GM12864 (cell line): ENCODE measurements at regions not wholly inside any gene's neighbourhood (a gene's known extent, or its start where the extent isn't known, plus 50 kb on each side); places are given as distances from the start of the nearest gene placed in this dataset.

Source experiments
- DNase-seq: peaks from one replicate; pipeline ENCODE4 v3.0.0-alpha.2; 2011; ENCODE audit warnings: low read depth
- H3K4me3 ChIP-seq: 2 replicates; pipeline ENCODE4 v1.5.1; 2011; ENCODE audit warnings: mild to moderate bottlenecking, low read depth, low read length, control low read depth
- CTCF ChIP-seq: IDR thresholded peaks from 2 replicates; pipeline ENCODE4 v1.5.1; 2011; ENCODE audit warnings: low read depth, mild to moderate bottlenecking, moderate library complexity, low read length, control low read depth, inconsistent platforms; ENCODE audit errors: missing control alignments

DNA sequence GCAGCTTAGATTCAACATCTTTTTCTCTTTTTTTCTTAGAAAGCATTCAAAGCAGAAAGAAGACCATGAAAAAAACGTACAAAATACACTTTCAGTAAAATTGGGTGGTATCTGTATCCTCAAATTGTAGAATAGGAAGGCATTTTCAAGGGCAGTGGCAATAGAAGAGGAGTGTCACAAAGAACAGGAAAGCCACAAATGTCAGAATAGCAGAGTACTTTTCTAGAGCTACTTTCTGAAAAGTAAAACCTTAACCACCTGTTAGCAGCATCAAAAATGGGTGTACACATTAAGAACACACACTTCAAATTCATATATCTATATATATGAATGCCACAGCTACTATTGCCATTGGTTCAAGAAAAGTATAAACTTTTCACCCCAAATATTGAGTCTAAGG, 412.1 kb upstream of the DCN start:
- no peak for DNase-seq
- no peak for TF ChIP-seq CTCF
- H3K4me3 ChIP-seq = no peak overlapping the region

- H3K4me3 ChIP-seq = no peak overlapping the region
- no peak for TF ChIP-seq CTCF
- no peak for DNase-seq
Observed at GRCh38 chr12:91591639-91591987, 409.0 kb upstream of the DCN start.

DNA sequence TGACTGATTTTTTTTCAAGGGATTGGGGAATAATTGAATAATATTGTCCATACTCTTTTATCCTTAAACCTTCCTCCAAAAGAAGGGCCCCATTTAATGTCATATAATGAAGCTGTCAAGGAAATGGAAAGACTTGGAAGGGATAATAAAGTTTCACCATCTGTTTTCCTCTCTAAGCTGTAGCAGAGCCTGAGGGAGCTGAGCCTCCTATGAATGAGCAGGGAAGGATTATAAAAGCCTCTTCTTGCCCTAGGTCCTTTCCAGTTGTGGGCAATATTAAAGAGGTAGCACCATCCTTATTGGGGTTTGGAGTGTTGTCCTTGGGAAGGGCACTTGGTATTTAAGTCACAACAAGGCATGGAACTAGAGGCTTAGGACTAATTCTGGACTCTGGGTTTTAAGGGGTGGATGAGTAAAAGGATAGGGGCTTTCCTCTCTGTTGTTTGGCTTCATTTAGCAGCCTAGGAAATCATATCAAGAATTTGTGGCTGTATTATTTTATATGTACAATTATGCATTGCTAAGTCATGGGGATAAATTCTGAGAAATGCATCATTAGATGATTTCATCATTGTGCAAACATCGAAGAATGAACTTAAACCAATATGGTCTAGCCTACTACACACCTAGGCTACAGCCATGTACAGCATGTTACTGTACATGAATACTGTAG, 408.5 kb upstream of the DCN start:
- no peak for DNase-seq
- no peak overlapping the region for H3K4me3 ChIP-seq
- no peak for TF ChIP-seq CTCF

DNA sequence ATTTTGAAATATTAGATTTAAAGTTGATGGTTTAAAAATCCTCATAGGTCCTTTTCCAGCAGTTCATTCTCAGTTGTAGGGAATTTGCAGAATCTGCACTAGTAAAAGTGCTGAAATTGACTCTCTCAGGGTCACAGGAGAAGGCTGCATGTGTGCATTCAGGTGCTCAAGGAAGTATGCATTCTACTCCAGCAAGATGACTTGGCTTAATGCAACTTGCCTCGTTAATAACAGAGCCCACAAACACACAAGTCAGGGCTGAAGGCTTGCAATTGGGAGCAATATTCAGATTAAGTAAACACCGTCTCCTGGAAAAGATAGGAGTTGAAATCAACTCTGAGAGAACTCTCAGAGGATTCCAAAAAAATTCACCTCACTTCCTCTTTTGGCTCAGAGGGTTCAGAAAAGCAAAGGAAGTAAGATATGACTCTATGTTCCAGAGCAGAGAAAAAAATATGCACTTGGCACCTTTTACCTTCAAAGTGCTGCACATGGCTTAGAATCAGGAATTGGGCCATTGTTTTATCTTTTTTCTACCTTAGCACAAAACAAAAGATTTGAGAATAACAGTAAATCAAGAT, 406.3 kb upstream of the DCN start:
- no peak overlapping the region for H3K4me3 ChIP-seq
- no peak for DNase-seq
- TF ChIP-seq CTCF = no peak

- no peak for DNase-seq
- TF ChIP-seq CTCF = no peak
Observed at GRCh38 chr12:91586015-91586414, 403.4 kb upstream of the DCN start.

DNA sequence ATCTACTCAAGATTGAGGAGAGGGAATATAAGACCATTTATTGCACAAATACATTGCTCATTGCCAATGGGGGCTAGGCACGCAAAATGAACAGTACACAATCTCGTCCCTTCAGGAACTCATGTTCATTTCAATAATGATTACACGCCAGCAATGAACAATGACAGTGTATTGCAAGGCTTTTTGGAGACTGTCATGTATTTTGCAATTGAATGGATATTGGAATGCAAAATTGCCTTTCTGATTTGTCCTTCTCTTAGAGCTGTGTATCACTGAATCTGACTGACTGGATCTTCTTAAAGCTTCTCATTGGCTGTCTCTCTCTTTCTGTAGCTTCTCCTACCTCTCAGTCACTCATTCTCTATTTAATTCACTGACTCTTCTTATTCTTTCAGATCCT, 400.2 kb upstream of the DCN start:
- H3K4me3 ChIP-seq = no peak overlapping the region
- TF ChIP-seq CTCF = no peak
- no peak for DNase-seq

More at GRCh38 chr12:91586015-91586414, 403.4 kb upstream of the DCN start:
- H3K4me3 ChIP-seq = no peak overlapping the region

DNA sequence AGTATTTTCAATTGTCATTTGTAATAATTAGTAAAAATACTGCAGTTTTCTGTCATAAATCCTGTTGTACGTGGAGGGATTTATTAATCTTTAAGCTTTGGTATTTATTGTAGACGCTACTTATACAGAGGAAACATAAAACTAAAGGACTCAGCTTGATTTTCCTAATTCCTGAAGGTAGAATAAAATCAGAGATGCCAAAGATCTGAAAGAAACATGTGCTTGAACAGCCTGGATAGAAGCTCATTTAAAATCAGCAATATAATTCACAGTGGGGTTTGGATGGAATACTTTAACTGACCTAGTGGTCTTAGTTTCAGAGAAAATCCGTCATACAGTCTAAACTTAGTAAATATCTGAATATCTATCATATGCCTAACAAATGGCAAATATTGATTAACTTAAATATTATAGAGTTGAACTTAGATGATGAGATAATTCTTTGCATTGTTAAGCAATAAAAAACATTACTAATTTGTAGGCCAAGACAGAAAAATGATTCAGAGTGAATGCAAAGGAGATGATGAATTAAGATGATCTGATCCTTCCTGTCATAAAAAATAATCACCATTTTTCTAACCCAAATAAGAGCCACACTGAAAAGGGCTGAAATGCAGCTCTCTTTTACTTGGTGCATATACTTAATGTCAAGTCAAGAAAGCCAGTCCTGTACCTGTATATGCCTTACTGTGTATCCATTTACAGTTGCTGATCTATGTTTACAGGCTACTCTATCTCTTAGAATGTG, 397.1 kb upstream of the DCN start:
- no peak for DNase-seq
- no peak for TF ChIP-seq CTCF

More for the DNA sequence above, 397.1 kb upstream of the DCN start:
- no peak overlapping the region for H3K4me3 ChIP-seq
